Gastroesophageal sphincter (tissue), 3 donors: ENCODE measurements at regions not wholly inside any gene's neighbourhood (a gene's known extent, or its start where the extent isn't known, plus 50 kb on each side); places are given as distances from the start of the nearest gene placed in this dataset.

Experiments used
- EP300 ChIP-seq: sonication (generic); formaldehyde crosslinking; IDR thresholded peaks from one replicate; pipeline ENCODE4 v1.6.1; 2017; ENCODE audit warnings: antibody characterized with exemption, mild to moderate bottlenecking
- POLR2A ChIP-seq, 2 donors: fragments of 450-650 bp; IDR thresholded peaks; one replicate each; pipeline ENCODE4 v1.6.1; 2017; ENCODE audit warnings: antibody characterized with exemption in 2 of 2, mild to moderate bottlenecking in 2 of 2, moderate library complexity in 1 of 2
- POLR2AphosphoS5 ChIP-seq: sonication (generic); formaldehyde crosslinking; IDR thresholded peaks from one replicate; pipeline ENCODE4 v1.6.1; 2017; ENCODE audit warnings: antibody characterized with exemption
- TF ChIP-seq, protein P1 (sequence below), 4 experiments: fragments of 200-600 bp in 2 of 4; fragments of 450-650 bp in 2 of 4; sonication (generic) in 1 of 4; IDR thresholded peaks; one replicate each; pipeline ENCODE4 v1.5.1; 2017 to 2019; ENCODE audit warnings: antibody characterized with exemption in 4 of 4, mild to moderate bottlenecking in 2 of 4, moderate library complexity in 2 of 4

- TF ChIP-seq, protein P1, sequence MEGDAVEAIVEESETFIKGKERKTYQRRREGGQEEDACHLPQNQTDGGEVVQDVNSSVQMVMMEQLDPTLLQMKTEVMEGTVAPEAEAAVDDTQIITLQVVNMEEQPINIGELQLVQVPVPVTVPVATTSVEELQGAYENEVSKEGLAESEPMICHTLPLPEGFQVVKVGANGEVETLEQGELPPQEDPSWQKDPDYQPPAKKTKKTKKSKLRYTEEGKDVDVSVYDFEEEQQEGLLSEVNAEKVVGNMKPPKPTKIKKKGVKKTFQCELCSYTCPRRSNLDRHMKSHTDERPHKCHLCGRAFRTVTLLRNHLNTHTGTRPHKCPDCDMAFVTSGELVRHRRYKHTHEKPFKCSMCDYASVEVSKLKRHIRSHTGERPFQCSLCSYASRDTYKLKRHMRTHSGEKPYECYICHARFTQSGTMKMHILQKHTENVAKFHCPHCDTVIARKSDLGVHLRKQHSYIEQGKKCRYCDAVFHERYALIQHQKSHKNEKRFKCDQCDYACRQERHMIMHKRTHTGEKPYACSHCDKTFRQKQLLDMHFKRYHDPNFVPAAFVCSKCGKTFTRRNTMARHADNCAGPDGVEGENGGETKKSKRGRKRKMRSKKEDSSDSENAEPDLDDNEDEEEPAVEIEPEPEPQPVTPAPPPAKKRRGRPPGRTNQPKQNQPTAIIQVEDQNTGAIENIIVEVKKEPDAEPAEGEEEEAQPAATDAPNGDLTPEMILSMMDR (IDR thresholded peaks at IDR 0.05), result no peak
- no peak for TF ChIP-seq POLR2A (IDR thresholded peaks at IDR 0.05)
- TF ChIP-seq POLR2AphosphoS5, result no peak
- TF ChIP-seq EP300, result no peak
These were observed 58.3 kb upstream of the BACH2 start for GRCh38 chr6:90354961-90355360.
